MM.1S (cell line): ENCODE measurements at regions not wholly inside any gene's neighbourhood (a gene's known extent, or its start where the extent isn't known, plus 50 kb on each side); places are given as distances from the start of the nearest gene placed in this dataset.

Experiments used
- DNase-seq: peaks from one replicate; pipeline ENCODE4 v3.0.0-alpha.2; 2015
- H2AFZ ChIP-seq: fragments of 300-600 bp; sonication (generic); 2 replicates; pipeline ENCODE4 v1.6.0; 2016; ENCODE audit warnings: antibody characterized with exemption, low read length
- H3F3A ChIP-seq: fragments of 300-600 bp; sonication (generic); 2 replicates; pipeline ENCODE4 v1.6.1; 2016; ENCODE audit warnings: mild to moderate bottlenecking, antibody characterized with exemption, low read length, moderate library complexity, mixed read lengths; ENCODE audit not compliant: insufficient read depth
- H3K27ac ChIP-seq: fragments of 300-600 bp; sonication (generic); 2 replicates; pipeline ENCODE4 v1.5.1; 2016; ENCODE audit warnings: mild to moderate bottlenecking, low read length
- H3K27me3 ChIP-seq: fragments of 300-600 bp; sonication (generic); replicated peaks from 2 replicates; pipeline ENCODE4 v1.6.0; 2016; ENCODE audit warnings: low read length; ENCODE audit not compliant: insufficient read depth
- H3K36me3 ChIP-seq: fragments of 300-600 bp; sonication (generic); replicated peaks from 2 replicates; pipeline ENCODE4 v1.6.1; 2016; ENCODE audit warnings: mild to moderate bottlenecking, low read length, mixed read lengths; ENCODE audit not compliant: insufficient read depth
- H3K4me1 ChIP-seq: fragments of 300-600 bp; sonication (generic); 2 replicates; pipeline ENCODE4 v1.6.1; 2016; ENCODE audit warnings: low read length, mixed read lengths
- H3K4me2 ChIP-seq: fragments of 300-600 bp; sonication (generic); 2 replicates; pipeline ENCODE4 v1.6.0; 2016; ENCODE audit warnings: low read depth, low read length
- H3K4me3 ChIP-seq: fragments of 300-600 bp; sonication (generic); 2 replicates; pipeline ENCODE4 v1.5.1; 2016; ENCODE audit warnings: low read length, mixed read lengths
- H3K79me2 ChIP-seq: fragments of 300-600 bp; sonication (generic); 2 replicates; pipeline ENCODE4 v1.6.1; 2016; ENCODE audit warnings: mixed run types, low read length, mixed read lengths
- H3K9ac ChIP-seq: fragments of 300-600 bp; sonication (generic); 2 replicates; pipeline ENCODE4 v1.6.1; 2016; ENCODE audit warnings: low read length, mixed read lengths
- H3K9me2 ChIP-seq: fragments of 300-600 bp; sonication (generic); replicated peaks from 2 replicates; pipeline ENCODE4 v1.6.1; 2016; ENCODE audit warnings: mild to moderate bottlenecking, low read length, mixed read lengths; ENCODE audit not compliant: insufficient read depth
- H3K9me3 ChIP-seq: fragments of 300-600 bp; sonication (generic); replicated peaks from 2 replicates; pipeline ENCODE4 v1.6.1; 2016; ENCODE audit warnings: mild to moderate bottlenecking, low read length, mixed read lengths; ENCODE audit not compliant: insufficient read depth
- H4K20me1 ChIP-seq: fragments of 300-600 bp; sonication (generic); 2 replicates; pipeline ENCODE4 v1.6.1; 2016; ENCODE audit warnings: mild to moderate bottlenecking, low read length, moderate library complexity, mixed read lengths; ENCODE audit not compliant: insufficient read depth
- EZH2 ChIP-seq: fragments of 300-600 bp; sonication (generic); optimal IDR thresholded peaks from 2 replicates; pipeline ENCODE3; 2017; ENCODE audit warnings: low read depth, mild to moderate bottlenecking, antibody characterized with exemption, low read length, mixed read lengths
- EZH2phosphoT487 ChIP-seq: fragments of 300-600 bp; sonication (generic); IDR thresholded peaks from 2 replicates; pipeline ENCODE4 v1.6.1; 2018; ENCODE audit warnings: antibody characterized with exemption, low read length
- TF ChIP-seq, protein P1 (sequence below): fragments of 300-600 bp; sonication (generic); IDR thresholded peaks from 2 replicates; pipeline ENCODE4 v1.5.1; 2016; ENCODE audit warnings: antibody characterized with exemption, low read length, mixed read lengths

DNA sequence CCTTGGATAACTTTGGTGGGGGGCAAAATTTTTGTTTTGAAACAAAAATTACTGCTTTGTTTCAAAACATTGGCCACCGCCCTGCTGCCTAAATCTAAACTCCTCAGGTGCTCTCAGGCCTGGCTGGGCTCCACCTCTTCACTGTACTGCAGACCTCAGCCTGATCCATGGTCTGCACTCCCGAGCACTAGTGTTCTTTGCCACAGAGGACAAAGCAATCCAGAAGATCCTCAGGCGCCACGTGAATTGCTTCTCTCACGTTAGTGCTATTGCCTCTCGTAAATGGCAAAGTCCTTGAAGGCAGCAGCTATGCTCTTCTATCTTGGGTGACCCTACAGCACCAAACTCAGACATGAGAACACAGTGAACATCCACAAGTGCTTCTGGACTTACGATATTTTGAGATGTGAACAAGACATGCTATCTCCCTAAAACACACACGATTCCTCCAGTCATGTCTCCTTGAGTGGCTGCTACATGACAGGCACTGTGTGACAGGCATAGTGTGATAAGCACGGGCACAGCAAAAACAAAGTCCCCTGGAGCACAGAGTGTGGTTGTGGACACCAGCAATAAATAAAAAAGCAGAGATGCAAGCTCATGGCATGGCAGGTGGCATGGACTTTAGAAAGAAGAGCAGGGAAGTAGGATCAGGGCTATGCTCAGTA is 582.1 kb upstream of the DPP6 start:
- H3K9me3 ChIP-seq = no peaks in the 10 kb centered on the region
- H3K4me1 ChIP-seq = no peaks in the 10 kb centered on the region
- no peak for DNase-seq
- H3K4me3 ChIP-seq = no peak overlapping the region
- H3K4me2 ChIP-seq = no peak overlapping the region
- no peaks in the 10 kb centered on the region for H3K9me2 ChIP-seq
- H3K27ac ChIP-seq = no peak overlapping the region
- no peak overlapping the region for H3K9ac ChIP-seq
- H2AFZ ChIP-seq = no peak overlapping the region
- H3F3A ChIP-seq = no peaks in the 10 kb centered on the region
- no peaks in the 10 kb centered on the region for H3K79me2 ChIP-seq
- TF ChIP-seq, protein P1, sequence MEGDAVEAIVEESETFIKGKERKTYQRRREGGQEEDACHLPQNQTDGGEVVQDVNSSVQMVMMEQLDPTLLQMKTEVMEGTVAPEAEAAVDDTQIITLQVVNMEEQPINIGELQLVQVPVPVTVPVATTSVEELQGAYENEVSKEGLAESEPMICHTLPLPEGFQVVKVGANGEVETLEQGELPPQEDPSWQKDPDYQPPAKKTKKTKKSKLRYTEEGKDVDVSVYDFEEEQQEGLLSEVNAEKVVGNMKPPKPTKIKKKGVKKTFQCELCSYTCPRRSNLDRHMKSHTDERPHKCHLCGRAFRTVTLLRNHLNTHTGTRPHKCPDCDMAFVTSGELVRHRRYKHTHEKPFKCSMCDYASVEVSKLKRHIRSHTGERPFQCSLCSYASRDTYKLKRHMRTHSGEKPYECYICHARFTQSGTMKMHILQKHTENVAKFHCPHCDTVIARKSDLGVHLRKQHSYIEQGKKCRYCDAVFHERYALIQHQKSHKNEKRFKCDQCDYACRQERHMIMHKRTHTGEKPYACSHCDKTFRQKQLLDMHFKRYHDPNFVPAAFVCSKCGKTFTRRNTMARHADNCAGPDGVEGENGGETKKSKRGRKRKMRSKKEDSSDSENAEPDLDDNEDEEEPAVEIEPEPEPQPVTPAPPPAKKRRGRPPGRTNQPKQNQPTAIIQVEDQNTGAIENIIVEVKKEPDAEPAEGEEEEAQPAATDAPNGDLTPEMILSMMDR = no peak
- no peaks in the 10 kb centered on the region for H3K27me3 ChIP-seq
- no peaks in the 10 kb centered on the region for H3K36me3 ChIP-seq
- H4K20me1 ChIP-seq = no peaks in the 10 kb centered on the region

DNA sequence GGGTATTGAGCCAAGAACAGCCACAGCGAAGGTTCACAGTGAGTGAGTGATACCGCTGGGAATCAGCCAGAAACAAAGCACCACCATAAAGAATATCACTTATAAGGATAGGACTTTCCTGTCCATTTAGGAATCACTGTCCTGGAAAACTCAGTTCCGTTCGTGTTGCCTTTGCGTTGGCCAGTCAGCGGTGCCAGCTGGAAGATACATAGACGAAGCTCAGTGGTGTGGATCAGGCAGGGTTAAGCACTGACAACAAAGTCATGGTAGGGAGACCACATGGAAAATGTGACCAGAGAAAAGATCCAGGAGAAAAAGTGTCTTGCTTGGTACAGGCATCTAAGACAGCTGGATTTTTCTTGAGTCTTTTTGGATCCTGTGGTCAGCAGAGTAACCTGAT is 579.7 kb upstream of the DPP6 start:
- DNase-seq = no peak
- Histone ChIP-seq H3K27me3 (no peaks in the 10 kb centered on the region), H3K4me1 (no peaks in the 10 kb centered on the region), H3K4me3 (no peak overlapping the region), H4K20me1 (no peaks in the 10 kb centered on the region), H3K27ac (no peak overlapping the region), H3K36me3 (no peaks in the 10 kb centered on the region), H2AFZ (no peak overlapping the region), H3K9ac (no peak overlapping the region), H3F3A (no peaks in the 10 kb centered on the region), H3K4me2 (no peak overlapping the region), H3K79me2 (no peaks in the 10 kb centered on the region), H3K9me2 (no peaks in the 10 kb centered on the region), H3K9me3 (no peaks in the 10 kb centered on the region)
- no peak for TF ChIP-seq EZH2phosphoT487
- TF ChIP-seq EZH2 = no peak

DNA sequence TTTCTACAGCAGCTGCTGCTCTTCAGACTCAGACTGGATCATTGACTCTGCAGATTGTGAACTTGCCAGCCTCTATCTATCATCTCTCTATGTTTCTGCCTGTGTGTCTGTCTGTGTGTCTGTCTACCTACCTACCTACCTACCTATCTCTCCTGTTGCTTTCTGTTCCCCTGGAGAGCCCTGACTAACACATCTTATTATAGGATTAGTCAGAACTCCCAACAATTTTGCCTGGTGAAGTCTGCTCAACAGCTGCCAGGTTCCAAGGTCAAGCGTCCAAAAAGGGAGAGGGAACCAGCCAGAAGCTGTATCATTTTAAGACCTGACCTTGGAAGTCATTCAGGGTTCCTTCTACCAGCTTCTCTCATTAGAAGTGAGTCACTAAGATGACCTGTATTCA is 579.0 kb upstream of the DPP6 start:
- H3K27ac ChIP-seq = no peak overlapping the region
- H3F3A ChIP-seq = no peaks in the 10 kb centered on the region
- H3K27me3 ChIP-seq = no peaks in the 10 kb centered on the region
- no peak overlapping the region for H3K4me3 ChIP-seq
- TF ChIP-seq, protein P1 = no peak
- no peaks in the 10 kb centered on the region for H3K79me2 ChIP-seq
- H4K20me1 ChIP-seq = no peaks in the 10 kb centered on the region
- no peak overlapping the region for H2AFZ ChIP-seq
- H3K4me1 ChIP-seq = no peaks in the 10 kb centered on the region
- no peaks in the 10 kb centered on the region for H3K36me3 ChIP-seq
- no peaks in the 10 kb centered on the region for H3K9me3 ChIP-seq
- no peak overlapping the region for H3K9ac ChIP-seq
- DNase-seq = no peak
- no peak overlapping the region for H3K4me2 ChIP-seq
- H3K9me2 ChIP-seq = no peaks in the 10 kb centered on the region

DNA sequence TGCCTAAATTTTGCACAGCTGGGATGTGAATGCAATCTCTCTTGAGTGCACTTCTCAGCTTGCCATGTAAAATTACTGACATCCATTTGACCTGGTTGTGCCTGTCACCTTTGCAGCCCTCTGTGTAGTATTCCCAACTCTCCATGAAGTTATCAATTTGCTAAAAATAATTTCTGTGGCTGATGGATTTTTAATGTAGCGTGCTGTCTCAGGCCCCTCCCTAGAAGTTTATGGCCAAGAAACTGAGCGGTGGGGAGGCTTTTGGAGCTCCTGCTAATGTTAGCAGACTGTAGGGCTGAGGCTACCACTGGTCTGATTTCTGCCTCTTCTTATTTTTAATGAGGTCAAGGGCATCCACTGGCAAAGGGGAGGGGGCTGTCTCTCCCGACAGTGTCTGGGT is 577.0 kb upstream of the DPP6 start:
- Histone ChIP-seq H3K9me3 (no peaks in the 10 kb centered on the region), H3F3A (no peaks in the 10 kb centered on the region), H3K9ac (no peak overlapping the region), H3K4me2 (no peak overlapping the region), H3K9me2 (no peaks in the 10 kb centered on the region), H3K27ac (no peak overlapping the region), H3K27me3 (no peaks in the 10 kb centered on the region), H2AFZ (no peak overlapping the region), H3K79me2 (no peaks in the 10 kb centered on the region), H3K36me3 (no peaks in the 10 kb centered on the region), H3K4me1 (no peaks in the 10 kb centered on the region), H3K4me3 (no peak overlapping the region), H4K20me1 (no peaks in the 10 kb centered on the region)
- TF ChIP-seq, protein P1 = no peak
- TF ChIP-seq EZH2phosphoT487 (no peak), EZH2 (no peak)
- no peak for DNase-seq
